ENCODE measurements at regions not wholly inside any gene's neighbourhood (a gene's known extent, or its start where the extent isn't known, plus 50 kb on each side); places are given as distances from the start of the nearest gene placed in this dataset.
"Not testable (repeated sequence)": the region's sequence is repeated elsewhere in the genome, so short reads cannot be mapped to it uniquely, and the experiment has no call there.

- H3K9me3 Mint-ChIP-seq: no peaks in the 10 kb centered on the region
- H3K4me3 Mint-ChIP-seq: no peak overlapping the region
- peaks cover 7% of the 10 kb centered on the region for H3K36me3 Mint-ChIP-seq (ENCODE audit: insufficient read depth)
- H3K27me3 Mint-ChIP-seq (ENCODE audit: low read depth): no peaks in the 10 kb centered on the region
- no peak for ATAC-seq
- no peak for DNase-seq
- peaks cover 2% of the 10 kb centered on the region for H3K4me1 Mint-ChIP-seq (ENCODE audit: low read depth)
Observed at GRCh38 chr1:65020774-65021173, 54.4 kb upstream of the JAK1 start.

- DNase-seq (no peak), ATAC-seq (no peak)
- no peak overlapping the region for H3K4me3 Mint-ChIP-seq
- no peaks in the 10 kb centered on the region for H3K9me3 Mint-ChIP-seq
- H3K36me3 Mint-ChIP-seq (ENCODE audit: insufficient read depth): peaks cover 5% of the 10 kb centered on the region
- no peaks in the 10 kb centered on the region for H3K27me3 Mint-ChIP-seq (ENCODE audit: low read depth)
- H3K4me1 Mint-ChIP-seq (ENCODE audit: low read depth): peaks cover 2% of the 10 kb centered on the region
Observed at GRCh38 chr1:65021795-65022194, 55.4 kb upstream of the JAK1 start.

DNA sequence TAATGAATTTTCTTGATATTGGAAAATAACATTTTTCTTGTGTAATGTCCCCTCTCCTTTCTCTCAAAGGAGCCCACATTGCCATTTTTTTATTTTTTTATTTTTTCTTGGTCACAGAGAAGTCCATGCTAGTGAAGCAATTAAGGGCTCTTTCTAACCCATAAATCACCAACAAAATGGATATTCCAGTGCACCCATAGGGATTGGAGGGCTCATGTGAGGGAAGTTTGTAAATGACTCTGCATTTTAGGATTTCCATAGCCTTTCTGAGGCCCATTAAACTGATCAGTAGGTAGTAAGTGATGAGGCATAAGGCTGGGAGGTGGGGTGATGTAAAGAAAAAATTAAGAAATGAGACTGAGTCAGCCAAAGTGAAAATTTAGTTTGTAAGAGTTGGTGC is 55.9 kb upstream of the JAK1 start:
- H3K4me3 Mint-ChIP-seq: no peak overlapping the region
- no peaks in the 10 kb centered on the region for H3K27me3 Mint-ChIP-seq (ENCODE audit: low read depth)
- no peak for DNase-seq
- H3K36me3 Mint-ChIP-seq (ENCODE audit: insufficient read depth): peaks cover 5% of the 10 kb centered on the region
- peaks cover 2% of the 10 kb centered on the region for H3K4me1 Mint-ChIP-seq (ENCODE audit: low read depth)
- no peak for ATAC-seq
- no peaks in the 10 kb centered on the region for H3K9me3 Mint-ChIP-seq

- ATAC-seq (no peak), DNase-seq (no peak)
- Mint-ChIP-seq H3K27me3 (ENCODE audit: low read depth) (no peaks in the 10 kb centered on the region), H3K4me3 (no peak overlapping the region), H3K36me3 (ENCODE audit: insufficient read depth) (peaks cover 5% of the 10 kb centered on the region), H3K4me1 (ENCODE audit: low read depth) (peaks cover 4% of the 10 kb centered on the region), H3K9me3 (peaks cover 5% of the 10 kb centered on the region)
Observed at GRCh38 chr1:65025794-65026193, 59.4 kb upstream of the JAK1 start.

GRCh38 chr1:65026235-65026634 is 59.9 kb upstream of the JAK1 start:
- H3K9me3 Mint-ChIP-seq: peaks cover 5% of the 10 kb centered on the region
- peaks cover 5% of the 10 kb centered on the region for H3K36me3 Mint-ChIP-seq (ENCODE audit: insufficient read depth)
- ATAC-seq: no peak
- DNase-seq: no peak
- H3K4me1 Mint-ChIP-seq (ENCODE audit: low read depth): peaks cover 4% of the 10 kb centered on the region
- H3K4me3 Mint-ChIP-seq: no peak overlapping the region
- H3K27me3 Mint-ChIP-seq (ENCODE audit: low read depth): no peaks in the 10 kb centered on the region

DNA sequence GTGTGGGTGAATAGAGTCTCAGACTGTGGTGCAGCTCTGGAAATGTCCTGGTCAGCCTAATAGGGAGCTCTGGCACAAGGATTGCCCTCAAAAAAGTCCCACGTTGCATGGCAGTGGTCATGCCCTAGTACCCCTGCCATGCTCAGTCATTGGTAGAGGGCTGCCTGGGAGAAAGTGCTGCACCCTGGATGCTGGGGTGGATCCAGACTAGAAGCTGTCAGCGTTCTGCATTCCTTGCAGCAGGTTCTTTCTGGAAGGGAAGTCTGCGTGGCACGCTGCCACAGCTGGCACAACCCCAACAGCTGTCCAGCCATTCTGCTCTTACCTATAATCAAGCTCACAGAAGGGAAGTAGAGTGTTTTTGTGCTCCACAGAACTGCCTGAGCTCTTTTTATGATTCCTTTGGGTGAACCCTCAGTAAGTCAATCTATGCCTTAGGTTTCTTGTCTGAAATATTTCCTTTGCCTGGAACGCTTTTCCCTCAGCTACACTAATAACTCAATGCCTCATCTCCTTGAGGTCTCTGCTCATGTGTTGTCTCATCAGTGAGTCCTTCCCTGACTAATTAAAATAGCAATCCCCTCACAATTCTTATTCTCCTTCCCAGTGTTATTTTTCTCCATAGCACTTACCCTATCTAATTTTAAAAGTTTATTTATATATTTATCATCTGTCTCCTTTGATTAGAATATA is 61.5 kb upstream of the JAK1 start:
- Mint-ChIP-seq H3K27me3 (ENCODE audit: low read depth) (no peaks in the 10 kb centered on the region), H3K9me3 (peaks cover 5% of the 10 kb centered on the region), H3K4me3 (no peak overlapping the region), H3K36me3 (ENCODE audit: insufficient read depth) (peaks cover 5% of the 10 kb centered on the region), H3K4me1 (ENCODE audit: low read depth) (peaks cover 4% of the 10 kb centered on the region)
- ATAC-seq (no peak), DNase-seq (no peak)

DNA sequence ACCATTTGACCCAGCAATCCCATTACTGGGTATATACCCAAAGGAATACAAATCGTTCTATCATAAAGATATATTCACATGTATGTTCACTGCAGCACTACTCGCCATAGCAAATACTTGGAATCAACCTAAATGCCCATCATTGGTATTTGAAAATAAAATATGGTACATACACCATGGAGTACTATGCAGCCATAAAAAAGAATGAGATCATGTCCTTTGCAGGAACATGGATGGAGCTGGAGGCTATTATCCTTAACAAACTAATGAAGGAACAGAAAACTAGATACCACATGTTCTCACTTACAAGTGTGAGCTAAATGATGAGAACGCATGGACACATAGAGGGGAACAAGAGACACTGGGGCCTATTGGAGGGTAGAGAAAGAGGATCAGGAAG is 63.1 kb upstream of the JAK1 start:
- not testable (repeated sequence) for H3K4me3 Mint-ChIP-seq; ATAC-seq; H3K27me3 Mint-ChIP-seq (ENCODE audit: low read depth); H3K9me3 Mint-ChIP-seq; H3K4me1 Mint-ChIP-seq (ENCODE audit: low read depth); H3K36me3 Mint-ChIP-seq (ENCODE audit: insufficient read depth); DNase-seq

GRCh38 chr1:65034879-65035278 is 68.5 kb upstream of the JAK1 start:
- not testable (repeated sequence) for H3K36me3 Mint-ChIP-seq (ENCODE audit: insufficient read depth); DNase-seq; H3K27me3 Mint-ChIP-seq (ENCODE audit: low read depth); H3K4me3 Mint-ChIP-seq; H3K4me1 Mint-ChIP-seq (ENCODE audit: low read depth); ATAC-seq; H3K9me3 Mint-ChIP-seq

DNA sequence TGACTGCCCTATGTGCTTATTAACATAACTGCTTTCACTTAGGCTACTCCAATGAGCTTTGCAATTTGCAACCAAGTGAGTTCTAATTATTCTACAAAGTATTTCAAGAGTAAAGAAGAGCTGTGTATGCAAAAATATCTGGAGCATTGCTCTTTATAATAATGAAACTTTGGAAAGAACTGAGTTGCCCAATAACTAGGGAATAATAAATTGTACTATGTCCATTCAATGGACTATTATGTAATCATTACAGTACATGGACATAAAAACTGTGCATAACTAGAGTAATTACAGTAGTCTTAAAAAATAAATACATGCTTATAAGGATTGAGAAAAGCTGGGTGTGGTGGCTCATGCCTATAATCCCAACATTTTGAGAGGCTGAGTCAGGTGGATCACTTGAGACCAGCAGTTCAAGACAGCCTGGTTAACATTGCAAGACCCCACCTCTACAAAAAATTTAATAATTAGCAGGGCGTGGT is 70.3 kb upstream of the JAK1 start:
- Mint-ChIP-seq H3K4me1 (ENCODE audit: low read depth) (peaks cover 5% of the 10 kb centered on the region), H3K4me3 (no peak overlapping the region), H3K36me3 (ENCODE audit: insufficient read depth) (peaks cover 4% of the 10 kb centered on the region), H3K9me3 (no peaks in the 10 kb centered on the region), H3K27me3 (ENCODE audit: low read depth) (no peaks in the 10 kb centered on the region)
- DNase-seq (no peak), ATAC-seq (no peak)

DNA sequence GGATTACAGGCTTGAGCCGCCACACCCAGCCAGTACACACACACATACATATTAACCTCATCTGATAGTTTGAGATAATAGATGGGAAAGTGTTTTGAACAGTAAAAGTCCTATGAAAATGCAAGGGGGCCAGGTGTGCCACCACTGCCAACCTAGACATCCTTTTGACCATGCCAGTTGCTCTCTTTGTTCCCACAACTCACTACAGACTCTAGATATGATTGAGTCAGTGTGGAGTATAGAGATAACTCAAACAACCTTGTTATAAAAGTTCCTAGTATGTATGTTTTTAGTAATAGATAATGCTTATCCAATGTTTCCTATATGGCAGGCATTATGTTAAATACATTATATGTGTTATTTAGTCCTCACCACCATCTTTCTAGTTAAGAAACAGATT is 72.7 kb upstream of the JAK1 start:
- ATAC-seq (no peak), DNase-seq (no peak)
- Mint-ChIP-seq H3K27me3 (ENCODE audit: low read depth) (no peaks in the 10 kb centered on the region), H3K4me3 (no peak overlapping the region), H3K36me3 (ENCODE audit: insufficient read depth) (peaks cover 1% of the 10 kb centered on the region), H3K9me3 (no peaks in the 10 kb centered on the region), H3K4me1 (ENCODE audit: low read depth) (peaks cover 5% of the 10 kb centered on the region)

DNA sequence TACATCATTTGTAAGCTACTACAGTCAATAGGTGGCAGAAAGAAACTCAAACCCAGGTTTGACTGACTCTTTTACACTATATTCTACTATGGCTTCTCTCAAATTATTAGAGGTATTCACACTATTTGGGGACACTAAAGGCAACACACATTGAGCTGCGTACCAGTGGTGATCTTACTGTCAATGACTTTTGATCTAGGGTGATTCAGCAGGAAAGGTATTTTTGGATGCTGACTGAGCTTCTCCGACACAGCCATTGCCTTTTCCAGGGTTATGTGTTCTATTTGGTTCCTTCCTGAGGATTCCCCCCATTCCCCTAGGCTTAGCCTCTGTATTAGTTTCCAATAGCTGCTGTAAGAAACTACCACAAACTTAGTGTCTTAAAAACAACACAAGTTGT is 73.2 kb upstream of the JAK1 start:
- no peak for ATAC-seq

DNA sequence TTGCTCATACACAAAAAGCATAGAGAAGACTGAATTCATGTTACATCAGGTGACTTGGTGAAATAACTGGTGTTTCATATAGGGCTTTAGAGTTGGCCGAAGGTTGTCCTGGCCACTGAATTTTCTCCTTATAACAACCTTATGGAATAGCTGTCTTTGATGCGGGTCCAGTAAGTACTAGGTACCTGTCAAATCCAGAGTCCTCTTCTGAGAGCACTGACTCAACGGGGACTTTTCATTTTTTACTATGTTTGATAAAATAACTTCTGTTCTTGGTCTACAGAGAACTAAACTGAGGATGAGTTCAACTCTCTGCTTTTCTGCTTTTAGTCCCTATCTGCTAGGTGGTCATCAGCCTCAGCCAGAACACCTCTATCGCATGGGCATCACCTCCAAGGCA is 76.1 kb upstream of the JAK1 start:
- H3K4me1 Mint-ChIP-seq (ENCODE audit: low read depth): peaks cover 8% of the 10 kb centered on the region
- no peaks in the 10 kb centered on the region for H3K9me3 Mint-ChIP-seq
- H3K27me3 Mint-ChIP-seq (ENCODE audit: low read depth): no peaks in the 10 kb centered on the region
- ATAC-seq (peak in 1 of 2 donors; percentile 32), DNase-seq (no peak)
- no peak overlapping the region for H3K4me3 Mint-ChIP-seq
- peaks cover 3% of the 10 kb centered on the region for H3K36me3 Mint-ChIP-seq (ENCODE audit: insufficient read depth)

More for the DNA sequence above, 73.2 kb upstream of the JAK1 start:
- H3K36me3 Mint-ChIP-seq (ENCODE audit: insufficient read depth): no peaks in the 10 kb centered on the region
- H3K4me3 Mint-ChIP-seq: no peak overlapping the region
- H3K27me3 Mint-ChIP-seq (ENCODE audit: low read depth): no peaks in the 10 kb centered on the region
- peaks cover 5% of the 10 kb centered on the region for H3K4me1 Mint-ChIP-seq (ENCODE audit: low read depth)
- no peaks in the 10 kb centered on the region for H3K9me3 Mint-ChIP-seq
- no peak for DNase-seq

DNA sequence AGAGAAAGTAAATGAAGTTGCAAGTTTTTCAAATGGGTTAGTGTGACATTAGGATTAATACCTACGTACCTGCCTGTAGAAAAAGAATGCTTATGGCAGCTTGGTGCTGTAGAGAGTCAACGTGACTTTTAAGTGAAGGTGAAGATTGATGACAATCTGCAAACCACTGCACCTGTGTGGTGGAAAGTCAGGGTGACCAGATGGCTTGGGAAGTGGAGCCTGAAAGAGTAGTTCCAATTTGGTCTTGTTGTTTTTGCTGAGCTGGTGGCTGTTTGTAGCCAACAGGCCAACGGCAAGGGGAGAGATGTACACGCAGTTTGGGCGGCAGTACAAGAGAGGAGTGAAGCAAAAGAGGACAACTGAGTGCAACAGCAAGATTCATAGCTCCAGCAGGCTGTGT is 78.1 kb upstream of the JAK1 start:
- Mint-ChIP-seq H3K4me1 (ENCODE audit: low read depth) (peaks cover 24% of the 10 kb centered on the region), H3K4me3 (no peak overlapping the region), H3K36me3 (ENCODE audit: insufficient read depth) (peaks cover 3% of the 10 kb centered on the region), H3K9me3 (no peaks in the 10 kb centered on the region), H3K27me3 (ENCODE audit: low read depth) (no peaks in the 10 kb centered on the region)
- ATAC-seq (no peak), DNase-seq (no peak)

DNA sequence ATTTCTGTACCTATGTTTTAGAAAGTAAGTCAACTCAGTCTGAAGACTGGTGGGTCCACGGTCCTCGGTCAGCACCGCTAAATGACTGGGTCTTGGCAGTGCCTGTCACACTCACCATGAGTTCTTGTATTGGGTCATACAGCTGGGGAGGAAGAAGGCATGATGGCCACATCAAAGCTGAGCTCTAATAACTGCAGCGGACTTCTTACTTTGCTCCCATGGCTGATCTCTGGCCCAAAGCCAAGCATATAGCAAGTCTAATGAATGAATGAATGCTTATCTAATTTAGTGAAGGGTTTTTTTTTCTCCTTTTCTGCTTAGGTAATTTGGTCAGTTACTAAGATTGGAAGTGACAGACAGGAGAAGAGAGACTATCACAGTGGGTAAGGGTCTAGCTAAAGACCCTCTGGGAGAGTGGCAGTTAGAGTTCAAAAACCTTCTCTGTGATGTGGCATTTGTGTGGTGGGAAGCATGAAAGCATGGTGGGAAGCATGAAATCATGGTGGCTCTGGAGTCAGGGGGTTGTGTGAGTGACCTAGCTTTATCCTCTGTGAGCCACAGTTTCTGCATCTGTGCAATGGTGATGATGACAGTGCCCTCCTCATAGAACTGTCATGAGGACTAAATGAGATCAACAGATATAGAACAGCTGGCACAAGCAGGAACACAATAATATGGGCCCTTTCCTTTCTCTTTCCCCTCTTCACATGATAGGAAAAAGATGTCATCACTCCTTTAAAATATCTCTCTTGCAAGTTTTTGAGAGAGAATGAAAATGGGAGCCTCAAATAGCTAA is 78.9 kb upstream of the JAK1 start:
- ATAC-seq: no peak
- peaks cover 3% of the 10 kb centered on the region for H3K36me3 Mint-ChIP-seq (ENCODE audit: insufficient read depth)
- peaks cover 32% of the 10 kb centered on the region for H3K4me1 Mint-ChIP-seq (ENCODE audit: low read depth)
- no peak for DNase-seq
- no peaks in the 10 kb centered on the region for H3K9me3 Mint-ChIP-seq
- H3K4me3 Mint-ChIP-seq: no peak overlapping the region
- H3K27me3 Mint-ChIP-seq (ENCODE audit: low read depth): no peaks in the 10 kb centered on the region

GRCh38 chr1:65048335-65048734 is 82.0 kb upstream of the JAK1 start:
- Mint-ChIP-seq H3K9me3 (no peaks in the 10 kb centered on the region), H3K4me1 (ENCODE audit: low read depth) (peaks cover 41% of the 10 kb centered on the region), H3K36me3 (ENCODE audit: insufficient read depth) (peaks cover 4% of the 10 kb centered on the region), H3K4me3 (no peak overlapping the region), H3K27me3 (ENCODE audit: low read depth) (no peaks in the 10 kb centered on the region)
- no peak for ATAC-seq
- no peak for DNase-seq
